Breast epithelium (tissue), 4 donors: ENCODE measurements at regions not wholly inside any gene's neighbourhood (a gene's known extent, or its start where the extent isn't known, plus 50 kb on each side); places are given as distances from the start of the nearest gene placed in this dataset.

Experiments
- DNase-seq, 2 donors: peaks; one replicate each; pipeline ENCODE4 v3.0.0-alpha.2; 2019; ENCODE audit warnings: low spot score in 2 of 2
- H3K27ac ChIP-seq, 2 donors: fragments of 200-600 bp; sonication (generic) in 1 of 2; one replicate each; pipeline ENCODE4 v1.5.1; 2016 to 2019; ENCODE audit warnings: mild to moderate bottlenecking in 1 of 2
- H3K27me3 ChIP-seq, 2 donors: fragments of 200-600 bp; sonication (generic) in 1 of 2; one replicate each; pipeline versions ENCODE4 v1.5.1 to v1.6.0; 2017 to 2019; ENCODE audit warnings: control low read depth in 1 of 2, mild to moderate bottlenecking in 1 of 2
- H3K36me3 ChIP-seq: fragments of 200-600 bp; one replicate; pipeline ENCODE4 v1.5.1; 2019
- H3K4me1 ChIP-seq, 2 donors: fragments of 200-600 bp; sonication (generic); one replicate each; pipeline ENCODE4 v1.5.1; 2016 to 2019; ENCODE audit warnings: control low read depth in 1 of 2
- H3K4me3 ChIP-seq, 3 donors: fragments of 200-600 bp; sonication (generic); 1 replicate in 2 of 3; 2 replicates in 1 of 3; pipeline ENCODE4 v1.5.1; 2016 to 2019; ENCODE audit warnings: mild to moderate bottlenecking in 3 of 3, moderate library complexity in 2 of 3
- H3K9me3 ChIP-seq, 2 donors: fragments of 200-600 bp; sonication (generic) in 1 of 2; one replicate each; pipeline ENCODE4 v1.5.1; 2016 to 2019; ENCODE audit warnings: control low read depth in 1 of 2
- POLR2A ChIP-seq: fragments of 450-650 bp; IDR thresholded peaks from one replicate; pipeline ENCODE4 v1.6.1; 2016; ENCODE audit warnings: antibody characterized with exemption, mild to moderate bottlenecking, moderate library complexity
- POLR2AphosphoS5 ChIP-seq, 3 donors: sonication (generic); formaldehyde crosslinking; IDR thresholded peaks; one replicate each; pipeline ENCODE4 v1.6.1; 2017; ENCODE audit warnings: antibody characterized with exemption in 3 of 3
- intact Hi-C: fragments of 100-400 bp; cut with DNase I; formaldehyde crosslinking; loops from one replicate; pipeline ENCODE4 v1.15.1; 2023; ENCODE audit warnings: low total_unique reads
- TF ChIP-seq, protein P1 (sequence below), 3 donors: fragments of 450-650 bp; IDR thresholded peaks; one replicate each; pipeline ENCODE4 v1.5.1; 2016 to 2017; ENCODE audit warnings: antibody characterized with exemption in 3 of 3, mild to moderate bottlenecking in 3 of 3, moderate library complexity in 3 of 3

DNA sequence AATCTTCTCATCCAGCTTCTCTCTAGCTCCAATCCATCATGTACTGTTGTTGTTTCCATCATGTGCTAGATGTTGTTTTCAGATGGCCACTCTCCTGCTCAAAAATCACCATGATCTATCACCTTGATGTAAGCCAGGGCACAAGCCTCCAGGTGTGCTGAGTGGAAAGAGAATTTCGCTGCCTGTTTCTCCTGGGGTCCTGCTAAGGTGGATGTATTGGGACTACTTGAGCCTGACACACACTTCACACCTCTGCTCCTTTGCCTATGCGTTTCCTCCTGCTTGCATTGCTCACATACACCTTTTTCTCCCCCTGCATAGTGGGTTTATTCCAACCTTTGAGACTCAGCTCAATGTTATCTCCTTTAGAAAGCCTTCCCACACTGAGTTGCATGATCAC lies 287.6 kb downstream of the CYRIA start:
- Histone ChIP-seq H3K27ac (no peak overlapping the region), H3K36me3 (no peaks in the 10 kb centered on the region), H3K4me1 (no peaks in the 10 kb centered on the region), H3K9me3 (no peaks in the 10 kb centered on the region), H3K27me3 (no peaks in the 10 kb centered on the region), H3K4me3 (no peak overlapping the region)
- TF ChIP-seq POLR2A (no peak), POLR2AphosphoS5 (IDR thresholded peaks at IDR 0.05) (no peak)
- TF ChIP-seq, protein P1, sequence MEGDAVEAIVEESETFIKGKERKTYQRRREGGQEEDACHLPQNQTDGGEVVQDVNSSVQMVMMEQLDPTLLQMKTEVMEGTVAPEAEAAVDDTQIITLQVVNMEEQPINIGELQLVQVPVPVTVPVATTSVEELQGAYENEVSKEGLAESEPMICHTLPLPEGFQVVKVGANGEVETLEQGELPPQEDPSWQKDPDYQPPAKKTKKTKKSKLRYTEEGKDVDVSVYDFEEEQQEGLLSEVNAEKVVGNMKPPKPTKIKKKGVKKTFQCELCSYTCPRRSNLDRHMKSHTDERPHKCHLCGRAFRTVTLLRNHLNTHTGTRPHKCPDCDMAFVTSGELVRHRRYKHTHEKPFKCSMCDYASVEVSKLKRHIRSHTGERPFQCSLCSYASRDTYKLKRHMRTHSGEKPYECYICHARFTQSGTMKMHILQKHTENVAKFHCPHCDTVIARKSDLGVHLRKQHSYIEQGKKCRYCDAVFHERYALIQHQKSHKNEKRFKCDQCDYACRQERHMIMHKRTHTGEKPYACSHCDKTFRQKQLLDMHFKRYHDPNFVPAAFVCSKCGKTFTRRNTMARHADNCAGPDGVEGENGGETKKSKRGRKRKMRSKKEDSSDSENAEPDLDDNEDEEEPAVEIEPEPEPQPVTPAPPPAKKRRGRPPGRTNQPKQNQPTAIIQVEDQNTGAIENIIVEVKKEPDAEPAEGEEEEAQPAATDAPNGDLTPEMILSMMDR (IDR thresholded peaks at IDR 0.05): no peak
- no peak for DNase-seq
- intact Hi-C loops: no loop called here

DNA sequence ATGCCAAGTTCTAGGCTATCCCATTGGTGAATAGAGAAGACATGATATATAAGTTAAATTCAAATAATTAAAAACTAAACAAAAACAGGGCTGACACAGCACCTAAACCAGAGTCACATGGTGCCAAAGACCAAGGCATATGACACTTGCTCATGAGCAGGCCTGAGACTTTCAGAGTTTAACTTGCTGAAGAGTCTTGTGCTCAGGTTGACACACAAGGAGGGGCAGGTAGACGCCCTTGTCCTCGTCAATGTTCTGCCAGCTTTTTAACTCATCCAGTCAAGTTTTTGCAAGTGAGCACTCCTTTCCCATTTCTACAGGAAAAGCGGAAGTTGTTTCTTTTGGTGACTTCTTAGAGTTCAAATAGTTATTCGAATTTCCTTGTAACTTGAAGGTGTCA lies 289.7 kb downstream of the CYRIA start:
- TF ChIP-seq, protein P1 (IDR thresholded peaks at IDR 0.05): no peak
- TF ChIP-seq POLR2A (no peak), POLR2AphosphoS5 (IDR thresholded peaks at IDR 0.05) (no peak)
- intact Hi-C loops: no loop called here
- H3K27ac ChIP-seq: no peak overlapping the region
- no peaks in the 10 kb centered on the region for H3K27me3 ChIP-seq
- no peaks in the 10 kb centered on the region for H3K9me3 ChIP-seq
- DNase-seq: no peak
- no peaks in the 10 kb centered on the region for H3K36me3 ChIP-seq
- no peaks in the 10 kb centered on the region for H3K4me1 ChIP-seq
- no peak overlapping the region for H3K4me3 ChIP-seq

- no peaks in the 10 kb centered on the region for H3K9me3 ChIP-seq
- no peak overlapping the region for H3K4me3 ChIP-seq
- intact Hi-C loops: no loop called here
- no peaks in the 10 kb centered on the region for H3K4me1 ChIP-seq
- H3K27me3 ChIP-seq: no peaks in the 10 kb centered on the region
- TF ChIP-seq POLR2AphosphoS5 (IDR thresholded peaks at IDR 0.05): no peak
- TF ChIP-seq, protein P1 (IDR thresholded peaks at IDR 0.05): no peak
- no peak for TF ChIP-seq POLR2A
- DNase-seq: no peak
- no peak overlapping the region for H3K27ac ChIP-seq
- H3K36me3 ChIP-seq: no peaks in the 10 kb centered on the region
These were observed 290.3 kb downstream of the CYRIA start for GRCh38 chr2:16375351-16375750.

DNA sequence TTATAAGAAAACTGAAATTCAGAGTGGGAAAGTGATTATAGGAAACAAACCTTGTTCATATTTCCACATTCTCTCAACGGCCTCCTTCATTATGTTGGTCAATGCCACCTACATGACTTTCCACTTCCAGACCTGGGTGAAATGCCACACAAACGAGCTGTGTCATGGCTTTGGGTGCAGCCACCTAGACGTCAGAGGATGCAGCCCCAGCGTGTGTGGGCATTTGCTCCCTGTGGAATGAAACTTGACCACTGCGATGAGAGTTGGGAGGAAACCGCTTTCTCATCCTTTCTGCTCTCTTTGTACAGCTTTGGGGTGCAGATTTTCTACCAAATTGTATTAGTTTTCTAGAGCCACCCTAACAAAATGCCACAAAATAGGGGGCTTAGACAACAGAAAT lies 291.0 kb downstream of the CYRIA start:
- no peak for DNase-seq
- Histone ChIP-seq H3K27me3 (no peaks in the 10 kb centered on the region), H3K4me3 (no peak overlapping the region), H3K4me1 (no peaks in the 10 kb centered on the region), H3K9me3 (no peaks in the 10 kb centered on the region), H3K27ac (no peak overlapping the region), H3K36me3 (no peaks in the 10 kb centered on the region)
- intact Hi-C loops: no loop called here
- TF ChIP-seq, protein P1 (IDR thresholded peaks at IDR 0.05): no peak
- TF ChIP-seq POLR2A (no peak), POLR2AphosphoS5 (IDR thresholded peaks at IDR 0.05) (no peak)

DNA sequence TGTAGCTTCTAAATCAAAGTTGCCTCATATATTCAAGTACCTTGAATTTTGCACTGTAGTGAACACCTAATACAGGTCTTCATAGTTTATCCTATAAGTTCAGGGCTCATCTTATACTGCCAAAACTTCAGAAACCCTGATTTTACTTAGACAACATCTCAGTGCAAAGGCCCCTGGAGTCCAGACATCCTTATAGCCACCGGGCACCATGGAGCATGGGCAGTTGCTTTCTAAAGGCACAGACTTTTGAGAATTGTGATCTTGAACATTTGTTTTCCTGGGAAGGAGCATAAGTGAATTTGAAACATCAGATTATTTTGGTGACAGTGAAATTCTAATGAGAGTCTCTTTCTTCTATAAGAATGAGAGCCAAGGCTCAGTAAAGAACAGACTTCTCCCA lies 292.3 kb downstream of the CYRIA start:
- Histone ChIP-seq H3K4me3 (no peak overlapping the region), H3K27ac (no peak overlapping the region), H3K9me3 (no peaks in the 10 kb centered on the region), H3K4me1 (no peaks in the 10 kb centered on the region), H3K27me3 (no peaks in the 10 kb centered on the region), H3K36me3 (no peaks in the 10 kb centered on the region)
- intact Hi-C loops: no loop called here
- DNase-seq: no peak
- TF ChIP-seq POLR2A: no peak
- TF ChIP-seq, protein P1 (IDR thresholded peaks at IDR 0.05): no peak
- no peak for TF ChIP-seq POLR2AphosphoS5 (IDR thresholded peaks at IDR 0.05)
